CD4-positive, alpha-beta T cell treated with Interleukin-6 at 100 ng/mL for 8 hours (primary cell): ENCODE measurements at regions not wholly inside any gene's neighbourhood (a gene's known extent, or its start where the extent isn't known, plus 50 kb on each side); places are given as distances from the start of the nearest gene placed in this dataset.
"Not testable (repeated sequence)": the region's sequence is repeated elsewhere in the genome, so short reads cannot be mapped to it uniquely, and the experiment has no call there.

Source experiments
- DNase-seq: peaks from one replicate; pipeline ENCODE4 v3.0.0-alpha.2; 2020; ENCODE audit warnings: mixed read lengths, low spot score

GRCh38 chr9:34793428-34793827 is 83.5 kb upstream of the CCL21 start:
- no peak for DNase-seq

GRCh38 chr9:34783951-34784487 is 74.1 kb upstream of the CCL21 start:
- no peak for DNase-seq

GRCh38 chr9:34782372-34782771 is 72.4 kb upstream of the CCL21 start:
- DNase-seq: no peak

GRCh38 chr9:34777666-34778065 is 67.7 kb upstream of the CCL21 start:
- no peak for DNase-seq

GRCh38 chr9:34773955-34774354 is 64.0 kb upstream of the CCL21 start:
- DNase-seq: no peak

- no peak for DNase-seq
These were observed 63.5 kb upstream of the CCL21 start for GRCh38 chr9:34773306-34773910.

GRCh38 chr9:34771007-34771406 is 61.1 kb upstream of the CCL21 start:
- no peak for DNase-seq

GRCh38 chr9:34767087-34767486 is 57.2 kb upstream of the CCL21 start:
- not testable (repeated sequence) for DNase-seq

- DNase-seq: peak; percentile 1
These were observed 50.5 kb upstream of the CCL21 start for GRCh38 chr9:34760196-34761040.
